Stimulated activated CD4-positive, alpha-beta T cell treated with anti-CD3 and anti-CD28 coated beads, Interleukin-1b, Interleukin-23, amount 100 ng/mL, for 48 hours (primary cell): ENCODE measurements at regions not wholly inside any gene's neighbourhood (a gene's known extent, or its start where the extent isn't known, plus 50 kb on each side); places are given as distances from the start of the nearest gene placed in this dataset.

ENCODE experiments used
- DNase-seq: peaks from one replicate; pipeline ENCODE4 v3.0.0-alpha.2; 2020

DNA sequence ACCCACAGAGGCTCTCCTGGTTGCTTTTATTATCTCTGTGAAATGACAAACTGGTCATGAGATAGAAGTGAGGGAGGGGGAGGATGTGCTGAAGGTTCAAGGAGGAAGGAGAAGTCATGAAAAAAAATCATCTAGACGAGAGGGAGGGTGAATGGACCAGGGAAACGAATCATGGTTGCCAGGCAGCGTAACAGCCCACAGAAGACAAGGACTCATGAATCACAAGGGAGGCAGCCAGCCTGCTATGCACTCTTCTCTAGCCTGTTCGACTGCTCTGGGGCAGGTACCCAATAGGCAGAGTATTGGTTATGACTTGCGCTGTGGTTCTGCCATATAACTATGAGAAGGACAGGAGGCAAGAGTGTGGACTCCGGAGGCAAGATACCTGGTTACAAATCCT lies 475.2 kb downstream of the CDK5RAP2 start:
- DNase-seq: no peak

- no peak for DNase-seq
These were observed 479.4 kb downstream of the CDK5RAP2 start for GRCh38 chr9:120100595-120100994.

DNA sequence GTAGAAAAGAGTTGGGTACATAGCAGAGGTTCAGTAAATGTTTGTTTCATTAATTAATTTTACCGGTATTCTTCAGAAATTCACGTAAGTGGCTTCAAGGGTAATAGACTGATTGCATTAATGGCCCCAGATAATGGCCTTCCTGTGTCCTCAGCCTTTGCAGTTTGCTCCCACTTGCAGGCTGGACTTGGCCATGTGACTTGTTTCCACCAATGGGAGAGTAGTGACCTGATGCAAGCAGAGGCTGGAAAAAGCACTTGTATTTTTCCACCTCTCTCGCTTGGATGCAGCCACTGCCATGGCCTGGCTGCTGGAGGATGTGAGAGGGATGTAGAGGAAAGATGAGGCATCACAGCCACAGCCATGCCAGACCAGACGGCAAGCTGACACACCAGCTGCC lies 480.9 kb downstream of the CDK5RAP2 start:
- no peak for DNase-seq

DNA sequence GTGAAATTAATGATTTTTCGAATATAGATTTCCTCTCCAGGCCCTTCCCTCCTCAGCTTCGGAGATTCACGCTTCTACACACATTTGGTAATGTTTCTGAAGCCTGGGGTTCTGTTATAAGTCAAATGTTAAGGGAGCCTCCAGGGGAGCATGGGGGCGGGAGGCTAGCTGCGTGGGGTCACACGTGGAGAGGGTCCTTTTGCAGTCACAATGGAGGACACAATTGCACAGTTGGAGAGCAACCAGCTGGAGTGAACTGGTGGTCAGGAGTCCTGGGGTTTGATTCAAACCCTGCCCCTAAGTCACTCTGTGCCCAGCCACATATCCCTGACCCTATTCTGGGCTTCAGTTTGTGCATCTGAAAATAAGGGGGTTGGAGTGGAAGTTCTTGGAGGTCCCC lies 481.4 kb downstream of the CDK5RAP2 start:
- no peak for DNase-seq

DNA sequence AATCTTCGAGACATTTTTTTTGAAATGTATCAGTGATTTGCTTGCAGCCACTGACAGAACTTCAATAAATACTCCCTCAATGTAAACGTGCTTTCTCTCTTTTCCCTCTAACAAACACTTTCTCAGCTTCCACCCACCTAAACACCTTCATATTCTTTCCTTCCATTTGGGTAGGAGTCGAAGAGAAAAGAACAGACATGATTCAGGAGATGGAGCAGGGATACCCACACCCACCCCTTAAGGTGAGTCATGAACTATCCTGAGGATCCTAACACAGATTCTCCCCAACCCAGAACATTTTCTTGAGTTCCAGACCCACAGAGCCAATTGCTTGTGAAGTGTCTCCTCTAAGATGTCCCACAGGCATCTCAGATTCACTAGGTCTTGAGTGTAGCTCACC lies 488.8 kb downstream of the CDK5RAP2 start:
- DNase-seq: no peak

DNA sequence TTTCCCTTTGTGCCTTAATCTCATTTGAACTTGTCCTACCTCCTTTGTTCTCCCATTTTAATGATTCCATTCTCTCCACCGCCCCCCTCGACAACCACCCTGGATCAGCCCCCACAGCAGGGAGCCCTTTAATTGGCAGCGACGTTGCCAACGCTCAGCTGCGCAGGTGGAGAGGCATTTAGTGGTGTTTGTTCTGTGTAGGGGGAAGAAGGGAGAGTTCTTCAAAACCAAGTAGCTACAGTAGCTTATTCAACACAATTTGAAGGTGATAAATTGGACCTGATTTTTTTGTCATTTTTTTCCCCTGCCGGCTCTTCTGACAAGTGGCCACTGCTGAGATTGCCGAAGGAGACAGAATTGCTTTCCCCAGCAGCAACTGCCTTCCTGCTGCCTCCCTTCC lies 499.1 kb downstream of the CDK5RAP2 start:
- DNase-seq: no peak

DNA sequence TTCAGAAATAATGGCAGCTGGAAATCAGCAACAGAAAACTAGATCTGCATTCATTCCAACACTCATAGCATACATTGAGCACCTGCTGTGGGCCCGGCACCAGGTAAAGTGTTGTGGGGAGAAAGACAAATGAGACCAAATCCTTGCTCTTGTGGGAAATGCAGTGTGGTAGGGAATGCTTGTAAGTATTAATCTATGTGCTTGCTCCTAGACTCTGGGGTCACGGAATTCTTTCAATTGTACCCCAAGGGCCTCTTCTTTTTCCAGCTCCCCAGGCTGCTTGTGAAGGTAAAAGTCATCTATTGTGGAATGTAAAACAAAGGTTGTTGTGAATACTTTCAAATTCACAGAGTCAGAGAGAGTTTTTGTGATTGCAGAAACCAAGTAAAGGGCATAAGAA lies 501.9 kb downstream of the CDK5RAP2 start:
- DNase-seq: no peak

- DNase-seq: no peak
These were observed 508.2 kb downstream of the CDK5RAP2 start for GRCh38 chr9:120071760-120072159.

DNA sequence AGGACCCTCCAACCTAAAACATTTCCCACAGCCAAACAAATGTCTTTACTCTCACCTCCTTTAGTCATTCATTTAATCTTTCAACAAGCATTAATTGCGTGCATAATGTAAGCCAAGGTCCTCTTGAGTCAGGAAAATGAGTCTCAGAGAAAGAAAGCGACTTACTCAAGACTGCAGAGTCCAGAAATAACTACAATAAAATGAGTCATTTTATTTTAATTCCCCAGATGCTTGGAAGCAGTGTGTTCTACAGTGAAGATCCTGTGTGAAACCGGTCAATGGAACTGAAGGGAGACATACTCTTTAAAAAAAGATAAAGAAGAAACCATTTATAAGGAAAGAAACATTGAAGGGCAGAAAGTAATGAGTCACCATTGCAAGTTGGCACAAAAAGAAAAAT lies 513.7 kb downstream of the CDK5RAP2 start:
- DNase-seq: no peak

DNA sequence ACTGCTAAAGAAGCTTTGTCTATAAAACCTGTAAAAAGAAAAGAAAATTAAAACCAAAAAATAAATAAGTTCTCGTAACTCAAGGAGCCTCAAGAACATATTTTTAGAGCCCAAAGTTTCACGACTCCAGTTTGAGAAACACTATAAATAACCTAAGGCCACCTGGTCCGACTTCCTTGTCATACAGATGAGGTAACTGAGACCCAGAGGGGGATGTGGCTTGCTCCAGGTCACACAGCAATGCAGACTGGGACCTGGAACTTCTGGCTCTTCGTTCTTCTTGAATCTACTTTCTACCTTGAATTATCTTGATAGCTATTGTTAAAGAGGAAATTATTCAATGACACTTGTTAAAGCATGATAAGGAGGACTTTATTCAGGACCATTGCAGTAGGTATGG lies 514.8 kb downstream of the CDK5RAP2 start:
- no peak for DNase-seq

GRCh38 chr9:120045011-120045410 lies 535.0 kb downstream of the CDK5RAP2 start:
- no peak for DNase-seq

GRCh38 chr9:120043448-120043847 lies 536.5 kb downstream of the CDK5RAP2 start:
- no peak for DNase-seq

DNA sequence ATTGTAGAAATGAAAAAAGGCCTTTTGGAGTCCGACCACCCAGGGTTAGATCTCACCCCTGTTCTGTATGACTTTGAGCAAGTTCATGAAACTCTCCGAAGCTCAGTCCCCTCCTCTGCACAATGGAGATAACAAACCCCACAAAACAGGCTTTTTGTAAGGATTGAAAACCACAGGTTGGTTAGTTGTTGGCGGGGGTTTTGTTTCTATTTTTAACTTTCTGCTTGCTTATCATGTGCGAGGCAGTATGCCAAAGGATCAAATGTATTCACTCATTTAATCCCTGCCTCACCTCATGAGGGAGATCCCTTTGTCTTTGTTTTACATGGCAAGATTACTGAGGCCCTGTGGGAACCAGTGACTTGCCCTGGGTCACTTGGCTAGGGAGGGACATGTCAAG lies 539.1 kb downstream of the CDK5RAP2 start:
- DNase-seq: no peak

DNA sequence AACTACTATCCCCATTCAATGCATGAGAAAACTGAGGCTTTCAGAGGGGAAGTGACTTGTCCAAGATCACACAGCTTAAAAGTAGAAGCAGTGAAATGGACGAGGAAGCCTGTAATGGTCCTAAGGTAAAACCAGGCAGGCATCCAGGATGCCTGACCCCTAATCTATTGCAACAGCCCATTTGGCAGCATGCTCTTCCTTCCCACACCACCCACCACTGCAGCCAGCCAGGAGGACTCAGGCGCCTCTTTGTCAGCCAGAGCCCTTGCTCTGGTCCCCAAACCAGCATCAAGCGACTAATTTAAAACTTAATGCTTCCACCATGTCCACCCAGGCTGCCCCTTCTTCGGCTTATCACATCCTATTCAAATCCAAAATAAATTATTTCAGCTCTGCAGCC lies 541.6 kb downstream of the CDK5RAP2 start:
- DNase-seq: no peak

- no peak for DNase-seq
These were observed 547.3 kb downstream of the CDK5RAP2 start for GRCh38 chr9:120032639-120033038.

DNA sequence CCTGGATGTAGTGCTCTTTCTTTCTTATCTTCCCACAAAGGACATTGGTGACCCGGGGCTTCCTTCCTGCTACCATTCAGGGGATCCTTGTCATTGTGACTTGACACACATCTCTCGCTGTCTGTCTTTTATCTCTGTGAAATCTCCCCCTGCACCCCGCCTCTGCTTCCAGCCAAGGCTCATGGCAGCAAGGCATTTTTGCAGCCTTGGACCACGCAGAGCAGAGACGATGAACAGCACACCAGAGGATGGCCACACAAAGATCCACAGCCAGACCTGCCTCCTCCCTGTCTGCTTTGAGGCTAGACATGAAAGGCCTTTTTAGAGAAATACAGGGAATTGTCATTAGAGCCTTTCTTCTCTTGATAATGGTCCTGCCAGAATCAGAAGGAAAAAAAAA lies 549.1 kb downstream of the CDK5RAP2 start:
- DNase-seq: no peak

GRCh38 chr9:120018550-120018949 lies 561.4 kb downstream of the CDK5RAP2 start:
- DNase-seq: no peak

GRCh38 chr9:120018037-120018436 lies 561.9 kb downstream of the CDK5RAP2 start:
- no peak for DNase-seq

- no peak for DNase-seq
These were observed 563.7 kb downstream of the CDK5RAP2 start for GRCh38 chr9:120016231-120016630.

DNA sequence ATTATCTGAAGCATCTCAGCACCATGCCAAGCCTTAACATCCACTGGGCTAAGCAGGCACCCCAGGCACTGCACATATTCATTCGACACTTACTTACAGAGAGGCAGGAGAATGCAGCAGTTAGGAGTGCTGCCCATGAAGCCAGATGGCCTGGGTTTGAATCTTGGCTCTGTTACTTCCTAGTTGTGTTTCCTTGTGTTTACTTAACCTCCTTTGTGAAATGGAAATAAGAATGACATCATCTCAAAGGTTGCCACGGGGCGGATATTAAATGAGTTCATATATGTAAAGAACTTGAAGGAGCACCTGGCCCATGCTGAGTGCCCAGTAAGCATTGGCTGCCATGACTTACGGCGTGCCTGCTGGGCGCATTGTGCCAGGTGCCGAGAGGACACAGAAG lies 565.2 kb downstream of the CDK5RAP2 start:
- DNase-seq: no peak

DNA sequence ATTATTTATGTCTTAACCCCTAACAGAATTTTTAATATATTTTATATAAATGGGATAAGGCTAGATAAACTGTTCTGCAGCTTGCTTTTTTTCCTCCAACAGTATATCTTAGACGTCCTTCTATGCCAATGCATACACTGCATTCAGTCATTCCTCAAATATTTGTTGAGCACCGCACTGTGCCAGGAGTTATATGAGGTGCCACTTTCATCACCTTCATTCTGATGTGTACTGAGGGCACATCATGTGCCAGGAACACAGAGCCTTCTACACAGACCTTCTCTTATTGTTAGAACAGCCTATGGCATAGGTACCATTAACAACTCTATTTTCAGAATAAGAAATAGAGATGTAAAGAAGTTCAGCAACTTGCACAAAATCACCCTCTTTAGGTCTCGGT lies 570.1 kb downstream of the CDK5RAP2 start:
- DNase-seq: no peak

DNA sequence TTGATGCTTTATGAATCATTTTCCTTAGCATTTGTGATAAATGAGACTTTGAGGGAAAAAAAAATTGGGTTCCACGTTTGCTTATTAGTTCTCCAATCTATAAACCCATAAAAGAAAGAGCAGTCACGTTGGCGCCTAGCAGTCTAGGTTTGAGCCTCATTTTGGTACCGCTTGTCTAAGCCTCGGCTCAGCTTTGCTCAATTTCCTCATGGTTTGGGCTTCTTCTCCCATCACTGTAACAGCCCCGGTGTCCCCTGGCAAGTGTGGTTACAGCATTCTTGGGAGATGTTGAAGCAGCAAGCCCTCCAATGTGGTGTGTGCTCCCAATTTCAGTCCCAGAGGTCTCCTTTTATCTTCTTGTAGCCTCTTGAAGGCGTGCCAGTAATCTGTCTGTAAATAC lies 578.4 kb downstream of the CDK5RAP2 start:
- DNase-seq: no peak

DNA sequence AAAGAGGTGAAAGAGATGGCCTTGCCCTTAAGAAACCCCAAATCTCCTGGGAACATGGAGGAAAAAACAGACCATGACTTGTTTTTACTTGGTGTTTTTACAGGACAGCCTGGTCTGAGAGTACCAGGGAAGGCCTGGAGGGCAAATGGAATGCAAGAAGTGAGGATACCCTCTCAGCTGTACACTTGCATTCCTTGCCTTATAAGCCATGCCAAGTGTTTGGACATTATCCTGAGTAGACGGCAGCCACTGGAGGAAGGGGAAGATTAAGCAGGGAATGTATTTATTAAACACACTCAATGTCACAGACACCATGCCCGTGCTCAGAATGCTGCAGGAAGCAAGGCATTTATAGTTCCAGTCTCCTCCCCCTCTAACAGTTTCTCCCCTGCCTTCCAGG lies 581.4 kb downstream of the CDK5RAP2 start:
- no peak for DNase-seq

GRCh38 chr9:119991797-119992196 lies 588.2 kb downstream of the CDK5RAP2 start:
- no peak for DNase-seq

DNA sequence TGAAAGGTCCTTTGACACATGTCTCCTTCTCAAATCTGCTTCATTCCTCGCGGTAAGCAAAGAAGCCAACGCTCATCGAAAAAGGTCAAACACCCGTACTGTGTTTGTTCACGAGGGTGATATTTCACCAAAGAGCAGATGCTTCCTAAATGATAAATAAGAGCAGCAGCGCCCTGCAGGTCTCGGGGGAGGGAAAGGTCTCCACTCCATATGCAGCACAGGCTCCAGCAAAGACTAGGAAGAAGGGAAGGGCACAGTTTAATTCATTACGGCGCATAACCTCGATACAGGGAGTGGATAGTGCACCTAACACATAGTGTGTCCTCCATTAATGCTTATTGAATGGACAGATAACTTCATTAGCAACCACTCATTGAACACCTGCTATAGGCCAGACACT lies 593.3 kb downstream of the CDK5RAP2 start:
- DNase-seq: no peak

DNA sequence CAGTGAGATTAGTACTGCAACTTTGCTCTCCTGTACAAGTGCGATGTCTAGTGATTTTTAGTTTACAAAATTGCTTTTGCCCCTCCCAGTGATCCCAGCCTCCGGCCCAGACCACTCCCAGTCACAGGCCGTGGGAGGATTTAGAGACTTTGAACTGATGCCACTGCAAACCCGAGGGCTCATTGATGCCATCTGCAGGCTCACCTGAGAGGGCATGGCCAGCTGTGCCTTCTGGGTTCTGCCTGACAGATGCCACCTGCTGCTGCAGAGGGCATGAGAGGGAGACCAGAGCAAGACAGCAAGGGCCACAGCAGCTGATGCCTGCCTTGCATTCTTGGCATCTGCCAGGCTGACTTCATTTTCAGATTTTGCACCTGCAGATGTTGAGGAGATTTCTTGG lies 593.8 kb downstream of the CDK5RAP2 start:
- no peak for DNase-seq
